ENCODE measurements at regions not wholly inside any gene's neighbourhood (a gene's known extent, or its start where the extent isn't known, plus 50 kb on each side); places are given as distances from the start of the nearest gene placed in this dataset.

GRCh38 chr17:74080656-74081582 lies 122.6 kb upstream of the RPL38 start:
- ChIA-PET CTCF (no interaction called here), POLR2A (ENCODE audit: unreplicated experiment) (no interaction called here)
- intact Hi-C loops (cut with micrococcal nuclease) = no loop called here
- peaks cover 76% of the 10 kb centered on the region for H3K27me3 ChIP-seq (ENCODE audit: low read length)
- no peak overlapping the region for H3K4me2 ChIP-seq (ENCODE audit: low read length)
- H3K27ac ChIP-seq (ENCODE audit: low read length) = no peak overlapping the region
- H2AFZ ChIP-seq (ENCODE audit: low read length) = no peak overlapping the region
- H3K4me1 ChIP-seq (ENCODE audit: insufficient read depth, low read length) = no peaks in the 10 kb centered on the region
- H4K20me1 ChIP-seq (ENCODE audit: low read length) = no peaks in the 10 kb centered on the region
- H3K36me3 ChIP-seq (ENCODE audit: low read depth, low read length) = no peaks in the 10 kb centered on the region
- H3F3A ChIP-seq (ENCODE audit: low read length, unreplicated experiment) = no peaks in the 10 kb centered on the region
- BruUV-seq (replicated peaks) = no TSS peak
- TF ChIP-seq CTCF (conservative IDR thresholded peaks at IDR 0.05; ENCODE audit: low read depth, low read length) = no peak
- TF ChIP-seq EZH2phosphoT487 (IDR thresholded peaks at IDR 0.05; ENCODE audit: borderline replicate concordance, low read length) = no peak
- TF ChIP-seq EZH2 (IDR thresholded peaks at IDR 0.05; ENCODE audit: low read length, unreplicated experiment) = no peak
- no peak for DNase-seq
- H3K9me3 ChIP-seq (ENCODE audit: low read length) = peaks cover 7% of the 10 kb centered on the region; the same call in 1 of the 2 replicates
- no peak overlapping the region for H3K9ac ChIP-seq (ENCODE audit: low read length)
- no peak for ATAC-seq
- H3K79me2 ChIP-seq (ENCODE audit: low read length) = no peaks in the 10 kb centered on the region
- no peaks in the 10 kb centered on the region for H3K9me2 ChIP-seq (replicated peaks; ENCODE audit: low read length)
- no peak overlapping the region for H3K4me3 ChIP-seq (ENCODE audit: low read length)

- BruUV-seq (replicated peaks) = no TSS peak
- CTCF ChIA-PET = no interaction called here
These were observed 120.6 kb upstream of the RPL38 start for GRCh38 chr17:74082886-74083285.

More at GRCh38 chr17:74082886-74083285, 120.6 kb upstream of the RPL38 start:
- intact Hi-C loops (cut with micrococcal nuclease) = no loop called here
- TF ChIP-seq EZH2phosphoT487 (IDR thresholded peaks at IDR 0.05; ENCODE audit: borderline replicate concordance, low read length) (no peak), CTCF (conservative IDR thresholded peaks at IDR 0.05; ENCODE audit: low read depth, low read length) (no peak), EZH2 (IDR thresholded peaks at IDR 0.05; ENCODE audit: low read length, unreplicated experiment) (no peak)
- H3K9me3 ChIP-seq (ENCODE audit: low read length) = peaks cover 7% of the 10 kb centered on the region; the same call in 1 of the 2 replicates
- no peaks in the 10 kb centered on the region for H3K79me2 ChIP-seq (ENCODE audit: low read length)
- no peak overlapping the region for H3K4me2 ChIP-seq (ENCODE audit: low read length)
- ATAC-seq = no peak
- H3K9me2 ChIP-seq (replicated peaks; ENCODE audit: low read length) = no peaks in the 10 kb centered on the region
- no peak overlapping the region for H3K9ac ChIP-seq (ENCODE audit: low read length)
- no peaks in the 10 kb centered on the region for H3K4me1 ChIP-seq (ENCODE audit: insufficient read depth, low read length)
- H2AFZ ChIP-seq (ENCODE audit: low read length) = no peak overlapping the region
- H4K20me1 ChIP-seq (ENCODE audit: low read length) = no peaks in the 10 kb centered on the region
- no peak overlapping the region for H3K27ac ChIP-seq (ENCODE audit: low read length)
- no peaks in the 10 kb centered on the region for H3K36me3 ChIP-seq (ENCODE audit: low read depth, low read length)
- POLR2A ChIA-PET (ENCODE audit: unreplicated experiment) = no interaction called here
- no peaks in the 10 kb centered on the region for H3F3A ChIP-seq (ENCODE audit: low read length, unreplicated experiment)
- DNase-seq = no peak
- H3K4me3 ChIP-seq (ENCODE audit: low read length) = no peak overlapping the region
- H3K27me3 ChIP-seq (ENCODE audit: low read length) = peaks cover 81% of the 10 kb centered on the region

Data from PC-3 (cell line).